ENCODE measurements at regions not wholly inside any gene's neighbourhood (a gene's known extent, or its start where the extent isn't known, plus 50 kb on each side); places are given as distances from the start of the nearest gene placed in this dataset.
"Not testable (repeated sequence)": the region's sequence is repeated elsewhere in the genome, so short reads cannot be mapped to it uniquely, and the experiment has no call there.

DNA sequence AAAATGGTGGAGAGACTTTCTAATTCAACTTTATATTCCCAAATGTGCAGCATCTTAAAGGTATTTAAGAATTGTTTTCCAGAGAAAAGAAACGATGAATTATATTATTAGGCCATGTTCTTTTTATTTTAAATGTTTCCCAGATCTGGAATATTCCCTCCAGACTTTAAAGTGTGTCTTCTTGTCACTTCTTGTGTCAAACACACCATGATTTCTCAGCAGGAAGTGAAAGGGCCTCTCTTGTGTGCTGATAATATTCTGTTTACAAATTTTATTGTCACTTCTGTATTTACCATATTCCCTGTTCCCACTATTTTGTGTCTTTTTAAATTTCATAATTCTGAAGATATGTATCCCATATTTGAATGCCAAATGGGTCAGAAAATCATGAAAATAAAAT, 455.0 kb upstream of the FLRT2 start:
- Histone ChIP-seq H3K4me1 (ENCODE audit: control insufficient read depth, insufficient read depth, low read length) (no peaks in the 10 kb centered on the region), H3K27me3 (ENCODE audit: control insufficient read depth, insufficient read depth, low read length) (no peaks in the 10 kb centered on the region), H3K4me3 (ENCODE audit: low read depth, low read length) (no peak overlapping the region), H3K27ac (ENCODE audit: low read depth, low read length) (no peak overlapping the region), H3K9me3 (ENCODE audit: control insufficient read depth, insufficient read depth, low read length) (no peaks in the 10 kb centered on the region), H3K36me3 (ENCODE audit: control insufficient read depth, insufficient read depth, low read length) (no peaks in the 10 kb centered on the region)
- DNase-seq (ENCODE audit: low read depth in 4 of 6, low spot score in 6 of 6): no peak
- no CpG with 5 or more reads among the region's 1 CpG for WGBS (ENCODE audit: insufficient coverage)

DNA sequence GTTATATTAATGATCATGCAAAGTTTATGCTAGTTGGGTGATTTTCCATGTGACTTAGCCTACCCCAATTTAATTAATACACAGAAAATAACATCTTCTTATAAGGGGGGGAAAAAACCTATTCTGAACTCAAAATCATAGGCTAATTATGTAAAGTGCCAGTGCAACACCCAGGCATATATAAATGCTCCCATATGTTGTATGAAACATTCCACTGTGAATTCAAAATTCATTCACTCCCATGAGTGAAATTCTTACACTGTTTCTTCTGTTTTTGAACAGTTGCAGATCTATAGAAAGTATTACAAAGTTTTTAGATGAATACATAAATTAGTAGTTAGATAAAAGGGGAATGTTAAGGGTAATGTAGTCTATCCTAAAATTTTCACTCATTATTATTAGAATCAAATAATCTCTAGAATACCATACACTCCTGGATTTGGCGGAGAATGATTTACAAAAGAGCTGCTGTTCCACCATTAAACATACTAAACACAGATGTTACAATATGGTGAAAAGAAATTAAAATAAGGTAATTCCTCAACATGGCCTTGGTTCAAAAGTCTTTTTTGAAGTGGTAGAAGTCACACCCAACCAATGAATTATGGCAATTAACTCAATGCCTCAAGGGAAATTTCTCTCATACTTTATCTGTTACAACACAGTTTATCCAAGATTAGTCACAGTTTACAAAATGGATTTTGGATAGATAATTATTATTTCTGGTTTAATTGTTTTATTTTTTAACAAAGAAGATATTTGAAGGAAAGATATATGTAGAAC, 454.1 kb upstream of the FLRT2 start:
- no peak overlapping the region for H3K4me3 ChIP-seq (ENCODE audit: low read depth, low read length)
- no peak for DNase-seq (ENCODE audit: low read depth in 4 of 6, low spot score in 6 of 6)

DNA sequence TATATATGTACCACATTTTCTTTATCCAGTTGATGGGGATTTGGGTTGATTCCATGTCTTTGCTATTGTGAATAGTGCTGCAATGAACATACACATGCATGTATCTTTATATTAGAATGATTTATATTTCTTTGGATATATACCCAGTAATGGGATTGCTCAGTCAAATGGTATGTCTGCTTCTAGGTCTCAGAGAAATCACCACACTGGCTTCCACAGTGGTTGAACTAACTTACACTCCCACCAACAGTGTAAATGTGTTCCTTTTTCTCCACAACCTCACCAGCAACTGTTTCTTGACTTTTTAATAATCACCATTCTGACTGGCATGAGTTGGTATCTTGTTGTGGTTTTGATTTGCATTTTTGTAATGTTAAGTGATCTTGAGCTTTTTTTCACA, 452.2 kb upstream of the FLRT2 start:
- not testable (repeated sequence) for H3K4me3 ChIP-seq (ENCODE audit: low read depth, low read length); H3K27ac ChIP-seq (ENCODE audit: low read depth, low read length); H3K27me3 ChIP-seq (ENCODE audit: control insufficient read depth, insufficient read depth, low read length); H3K9me3 ChIP-seq (ENCODE audit: control insufficient read depth, insufficient read depth, low read length); H3K4me1 ChIP-seq (ENCODE audit: control insufficient read depth, insufficient read depth, low read length); H3K36me3 ChIP-seq (ENCODE audit: control insufficient read depth, insufficient read depth, low read length); DNase-seq (ENCODE audit: low read depth in 4 of 6, low spot score in 6 of 6)

More for the DNA sequence above, 454.1 kb upstream of the FLRT2 start:
- no peaks in the 10 kb centered on the region for H3K9me3 ChIP-seq (ENCODE audit: control insufficient read depth, insufficient read depth, low read length)
- no CpG with 5 or more reads among the region's 1 CpG for WGBS (ENCODE audit: insufficient coverage)
- H3K4me1 ChIP-seq (ENCODE audit: control insufficient read depth, insufficient read depth, low read length): no peaks in the 10 kb centered on the region
- no peaks in the 10 kb centered on the region for H3K27me3 ChIP-seq (ENCODE audit: control insufficient read depth, insufficient read depth, low read length)
- H3K27ac ChIP-seq (ENCODE audit: low read depth, low read length): no peak overlapping the region
- no peaks in the 10 kb centered on the region for H3K36me3 ChIP-seq (ENCODE audit: control insufficient read depth, insufficient read depth, low read length)

DNA sequence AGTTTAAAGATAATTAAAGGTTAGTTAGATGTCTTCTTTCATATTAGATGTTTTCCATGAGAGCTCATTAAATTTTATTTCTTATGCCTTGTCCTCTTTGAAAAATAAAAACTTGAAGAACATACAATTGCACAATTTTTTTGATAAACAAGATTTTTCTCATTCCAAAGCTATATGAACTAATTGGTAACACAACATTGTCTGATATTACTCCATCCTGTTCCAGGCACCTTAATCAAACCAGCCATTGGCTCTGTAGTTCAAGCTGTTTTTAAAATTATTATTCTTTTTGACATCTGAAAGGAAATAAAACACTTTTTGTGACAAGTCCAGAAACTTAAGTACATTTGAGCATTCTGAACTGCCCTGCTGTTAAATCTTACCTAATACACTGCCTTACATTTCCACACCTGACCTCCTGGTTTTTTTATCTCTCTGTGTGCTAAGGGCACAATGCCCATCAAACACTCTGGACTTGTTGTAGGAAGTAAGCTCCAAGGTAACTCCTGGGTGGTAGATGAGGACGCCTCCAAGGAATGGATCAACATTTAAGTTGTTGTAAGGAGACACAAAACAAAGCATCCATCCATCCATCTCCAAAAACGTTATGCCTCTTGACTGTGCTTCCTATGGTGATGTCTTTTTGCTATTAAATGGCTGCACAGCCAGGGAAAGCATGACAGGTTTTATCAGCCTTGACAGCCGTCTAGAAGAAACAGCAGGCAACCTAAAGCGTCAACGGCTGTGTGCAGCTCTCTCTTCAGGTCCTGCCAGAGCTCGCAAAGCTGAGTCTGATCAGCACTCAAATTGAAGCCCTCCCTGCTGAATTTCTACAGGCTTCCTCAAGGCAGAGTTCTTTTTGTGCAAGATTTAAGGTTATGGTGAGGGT, 449.9 kb upstream of the FLRT2 start:
- Histone ChIP-seq H3K36me3 (ENCODE audit: control insufficient read depth, insufficient read depth, low read length) (no peaks in the 10 kb centered on the region), H3K4me3 (ENCODE audit: low read depth, low read length) (no peak overlapping the region), H3K4me1 (ENCODE audit: control insufficient read depth, insufficient read depth, low read length) (no peaks in the 10 kb centered on the region), H3K9me3 (ENCODE audit: control insufficient read depth, insufficient read depth, low read length) (no peaks in the 10 kb centered on the region), H3K27me3 (ENCODE audit: control insufficient read depth, insufficient read depth, low read length) (no peaks in the 10 kb centered on the region), H3K27ac (ENCODE audit: low read depth, low read length) (no peak overlapping the region)
- DNase-seq (ENCODE audit: low read depth in 4 of 6, low spot score in 6 of 6): no peak
- 54% methylated on average over 3 of the region's 6 CpGs for WGBS (ENCODE audit: insufficient coverage)

DNA sequence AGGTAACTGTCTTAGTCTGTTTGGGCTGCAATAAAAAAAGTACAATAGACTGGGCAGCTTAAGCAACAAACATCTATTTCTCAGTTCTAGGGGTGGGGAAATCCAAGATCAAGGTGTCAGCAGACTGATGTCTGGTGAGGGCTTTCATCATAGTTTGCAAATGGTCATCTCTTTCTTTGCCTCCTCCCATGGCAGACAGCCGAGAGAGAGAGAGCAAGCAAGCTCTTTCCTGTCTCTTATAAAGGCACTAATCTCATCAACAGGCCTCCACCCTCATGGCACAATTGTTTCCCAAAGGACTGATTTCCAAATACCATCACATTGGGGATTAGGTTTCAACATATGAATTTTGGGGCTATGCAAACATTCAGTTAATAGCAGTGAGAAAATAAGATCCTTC, 445.6 kb upstream of the FLRT2 start:
- Histone ChIP-seq H3K9me3 (ENCODE audit: control insufficient read depth, insufficient read depth, low read length) (no peaks in the 10 kb centered on the region), H3K27ac (ENCODE audit: low read depth, low read length) (no peak overlapping the region), H3K4me3 (ENCODE audit: low read depth, low read length) (no peak overlapping the region), H3K27me3 (ENCODE audit: control insufficient read depth, insufficient read depth, low read length) (no peaks in the 10 kb centered on the region), H3K36me3 (ENCODE audit: control insufficient read depth, insufficient read depth, low read length) (no peaks in the 10 kb centered on the region), H3K4me1 (ENCODE audit: control insufficient read depth, insufficient read depth, low read length) (no peaks in the 10 kb centered on the region)
- no peak for DNase-seq (ENCODE audit: low read depth in 4 of 6, low spot score in 6 of 6)
- 86% methylated on average over 1 of the region's 1 CpG for WGBS (ENCODE audit: insufficient coverage)

DNA sequence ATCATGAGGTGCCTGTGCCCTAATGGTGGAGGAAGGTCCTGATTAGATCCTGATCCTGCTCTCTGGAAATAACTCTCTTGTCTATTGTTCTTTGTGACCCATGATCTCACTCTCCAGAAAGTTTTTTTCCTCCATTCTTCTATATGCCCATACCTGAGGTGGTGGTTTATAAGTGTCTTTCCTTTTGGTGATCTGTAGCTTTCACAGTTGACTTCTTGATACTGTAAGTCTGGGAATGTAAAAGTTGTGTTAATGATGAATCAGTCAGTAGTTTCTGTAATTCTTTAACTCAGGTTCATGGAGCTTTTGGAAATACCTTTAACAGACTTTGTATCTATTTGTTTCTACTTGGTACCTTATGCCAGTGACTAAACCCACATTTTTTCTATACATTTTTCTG, 444.0 kb upstream of the FLRT2 start:
- Histone ChIP-seq H3K36me3 (ENCODE audit: control insufficient read depth, insufficient read depth, low read length) (no peaks in the 10 kb centered on the region), H3K27me3 (ENCODE audit: control insufficient read depth, insufficient read depth, low read length) (no peaks in the 10 kb centered on the region), H3K4me3 (ENCODE audit: low read depth, low read length) (no peak overlapping the region), H3K4me1 (ENCODE audit: control insufficient read depth, insufficient read depth, low read length) (no peaks in the 10 kb centered on the region), H3K27ac (ENCODE audit: low read depth, low read length) (no peak overlapping the region), H3K9me3 (ENCODE audit: control insufficient read depth, insufficient read depth, low read length) (no peaks in the 10 kb centered on the region)
- DNase-seq (ENCODE audit: low read depth in 4 of 6, low spot score in 6 of 6): no peak

DNA sequence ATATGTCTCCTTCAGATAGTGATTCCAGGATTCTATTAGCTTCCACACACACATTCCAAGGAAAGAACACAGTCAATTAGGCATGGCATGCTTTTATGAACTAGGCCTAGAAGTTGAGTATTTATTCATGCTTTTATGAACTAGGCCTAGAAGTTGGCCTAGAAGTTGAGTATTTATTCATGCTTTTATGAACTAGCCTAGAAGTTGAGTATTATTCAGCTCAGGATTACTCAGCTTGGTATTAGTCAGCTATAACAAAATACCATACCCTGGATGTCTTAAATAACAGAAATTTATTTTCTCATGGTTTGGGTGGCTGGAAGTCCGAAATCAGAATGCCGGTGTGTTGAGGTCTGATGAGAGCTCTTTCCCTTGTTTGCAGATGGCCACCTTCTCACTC, 442.7 kb upstream of the FLRT2 start:
- no peak overlapping the region for H3K4me3 ChIP-seq (ENCODE audit: low read depth, low read length)
- H3K9me3 ChIP-seq (ENCODE audit: control insufficient read depth, insufficient read depth, low read length): no peaks in the 10 kb centered on the region
- no CpG with 5 or more reads among the region's 2 CpGs for WGBS (ENCODE audit: insufficient coverage)
- H3K27ac ChIP-seq (ENCODE audit: low read depth, low read length): no peak overlapping the region
- H3K4me1 ChIP-seq (ENCODE audit: control insufficient read depth, insufficient read depth, low read length): no peaks in the 10 kb centered on the region
- no peaks in the 10 kb centered on the region for H3K36me3 ChIP-seq (ENCODE audit: control insufficient read depth, insufficient read depth, low read length)
- H3K27me3 ChIP-seq (ENCODE audit: control insufficient read depth, insufficient read depth, low read length): no peaks in the 10 kb centered on the region
- no peak for DNase-seq (ENCODE audit: low read depth in 4 of 6, low spot score in 6 of 6)

DNA sequence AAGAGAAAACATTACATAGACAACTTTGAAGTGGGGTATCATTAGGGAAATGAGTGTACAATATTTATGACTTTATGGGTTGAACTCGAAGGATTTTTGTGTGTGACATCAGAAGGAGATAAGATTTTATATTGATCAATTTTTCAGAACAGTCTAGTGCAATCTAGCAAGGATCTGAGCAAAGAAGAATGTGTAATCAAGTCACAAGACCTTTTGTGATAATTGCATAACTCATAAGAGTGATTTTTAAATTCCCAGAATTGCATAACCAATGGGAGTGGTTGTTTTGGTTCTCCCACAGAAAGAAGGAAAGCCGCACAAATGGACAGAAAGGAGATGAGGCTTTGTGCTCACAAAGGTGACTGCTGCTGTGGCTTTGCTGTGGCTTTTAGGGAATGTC, 441.8 kb upstream of the FLRT2 start:
- no peaks in the 10 kb centered on the region for H3K4me1 ChIP-seq (ENCODE audit: control insufficient read depth, insufficient read depth, low read length)

DNA sequence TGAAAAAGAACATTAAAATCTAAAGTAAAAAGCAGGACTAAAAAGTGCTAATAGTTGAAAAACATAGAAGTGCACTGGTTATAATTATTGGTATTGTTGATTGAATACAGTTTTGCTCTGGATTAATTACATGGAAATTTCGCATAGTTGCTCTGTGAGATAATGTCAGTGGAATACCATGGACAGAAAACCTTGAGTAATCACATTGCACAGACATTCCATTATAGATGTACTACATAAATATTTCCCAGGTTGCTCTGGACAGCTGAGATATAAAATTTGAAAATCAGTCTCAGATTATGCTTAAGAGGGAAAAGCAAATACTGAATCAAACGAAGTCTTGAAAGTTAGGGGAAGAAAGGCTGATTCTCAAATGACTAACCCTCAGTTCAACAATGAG, 439.3 kb upstream of the FLRT2 start:
- Histone ChIP-seq H3K4me3 (ENCODE audit: low read depth, low read length) (no peak overlapping the region), H3K4me1 (ENCODE audit: control insufficient read depth, insufficient read depth, low read length) (no peaks in the 10 kb centered on the region), H3K27ac (ENCODE audit: low read depth, low read length) (no peak overlapping the region), H3K27me3 (ENCODE audit: control insufficient read depth, insufficient read depth, low read length) (no peaks in the 10 kb centered on the region), H3K9me3 (ENCODE audit: control insufficient read depth, insufficient read depth, low read length) (no peaks in the 10 kb centered on the region), H3K36me3 (ENCODE audit: control insufficient read depth, insufficient read depth, low read length) (no peaks in the 10 kb centered on the region)
- no peak for DNase-seq (ENCODE audit: low read depth in 4 of 6, low spot score in 6 of 6)
- no CpG with 5 or more reads among the region's 2 CpGs for WGBS (ENCODE audit: insufficient coverage)

More for the DNA sequence above, 441.8 kb upstream of the FLRT2 start:
- Histone ChIP-seq H3K27me3 (ENCODE audit: control insufficient read depth, insufficient read depth, low read length) (no peaks in the 10 kb centered on the region), H3K4me3 (ENCODE audit: low read depth, low read length) (no peak overlapping the region), H3K27ac (ENCODE audit: low read depth, low read length) (no peak overlapping the region), H3K9me3 (ENCODE audit: control insufficient read depth, insufficient read depth, low read length) (no peaks in the 10 kb centered on the region), H3K36me3 (ENCODE audit: control insufficient read depth, insufficient read depth, low read length) (no peaks in the 10 kb centered on the region)
- DNase-seq (ENCODE audit: low read depth in 4 of 6, low spot score in 6 of 6): no peak
- 100% methylated on average over 2 of the region's 2 CpGs for WGBS (ENCODE audit: insufficient coverage)
